HG02973 (cell line): ENCODE measurements at regions not wholly inside any gene's neighbourhood (a gene's known extent, or its start where the extent isn't known, plus 50 kb on each side); places are given as distances from the start of the nearest gene placed in this dataset.
"Not testable (repeated sequence)": the region's sequence is repeated elsewhere in the genome, so short reads cannot be mapped to it uniquely, and the experiment has no call there.

Experiments
- ATAC-seq: cut with Tn5 transposase; IDR thresholded peaks from one replicate; pipeline ENCODE4 v1.9.1; 2021; ENCODE audit warnings: moderate library complexity; ENCODE audit not compliant: unreplicated experiment

- ATAC-seq = no peak
Observed at GRCh38 chr2:53497020-53497419, 270.6 kb upstream of the CHAC2 start.

DNA sequence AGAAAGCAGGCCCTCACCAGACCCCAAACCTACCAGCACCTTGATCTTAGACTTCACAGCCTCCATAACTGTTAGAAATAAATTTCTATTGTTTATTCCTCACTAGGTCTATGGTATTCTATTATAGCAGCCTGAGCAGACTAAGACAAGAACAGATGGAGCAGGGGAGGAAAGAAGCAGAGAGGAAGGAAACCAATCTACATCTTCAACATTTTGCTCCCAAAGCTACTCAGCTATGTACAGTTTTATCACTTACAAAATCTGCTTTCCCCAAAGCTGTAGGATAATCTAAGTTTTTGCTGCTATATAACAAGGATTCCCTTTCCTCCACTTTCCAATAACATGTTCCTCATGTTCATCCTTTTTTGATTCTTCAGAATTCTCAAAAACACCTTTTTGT lies 274.4 kb upstream of the CHAC2 start:
- no peak for ATAC-seq

DNA sequence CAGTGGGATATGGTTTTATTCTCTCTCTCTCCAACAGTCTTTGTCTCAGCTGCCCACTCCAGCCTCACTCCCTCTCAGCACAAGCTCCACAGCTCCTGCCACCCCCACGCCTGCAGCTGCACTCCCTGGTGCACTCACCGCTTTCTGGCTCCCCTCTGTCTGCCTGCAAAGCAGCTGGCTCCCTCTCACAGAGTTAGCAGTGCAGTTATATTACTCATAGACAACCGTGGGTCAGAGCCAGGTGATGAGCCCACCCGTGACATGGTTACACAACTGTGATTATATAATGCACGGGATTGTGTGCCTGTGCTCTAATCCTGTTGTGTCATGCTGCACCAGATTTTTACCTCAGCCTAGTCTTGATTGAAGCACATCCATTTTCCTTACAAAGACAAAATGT lies 276.9 kb upstream of the CHAC2 start:
- ATAC-seq = no peak

DNA sequence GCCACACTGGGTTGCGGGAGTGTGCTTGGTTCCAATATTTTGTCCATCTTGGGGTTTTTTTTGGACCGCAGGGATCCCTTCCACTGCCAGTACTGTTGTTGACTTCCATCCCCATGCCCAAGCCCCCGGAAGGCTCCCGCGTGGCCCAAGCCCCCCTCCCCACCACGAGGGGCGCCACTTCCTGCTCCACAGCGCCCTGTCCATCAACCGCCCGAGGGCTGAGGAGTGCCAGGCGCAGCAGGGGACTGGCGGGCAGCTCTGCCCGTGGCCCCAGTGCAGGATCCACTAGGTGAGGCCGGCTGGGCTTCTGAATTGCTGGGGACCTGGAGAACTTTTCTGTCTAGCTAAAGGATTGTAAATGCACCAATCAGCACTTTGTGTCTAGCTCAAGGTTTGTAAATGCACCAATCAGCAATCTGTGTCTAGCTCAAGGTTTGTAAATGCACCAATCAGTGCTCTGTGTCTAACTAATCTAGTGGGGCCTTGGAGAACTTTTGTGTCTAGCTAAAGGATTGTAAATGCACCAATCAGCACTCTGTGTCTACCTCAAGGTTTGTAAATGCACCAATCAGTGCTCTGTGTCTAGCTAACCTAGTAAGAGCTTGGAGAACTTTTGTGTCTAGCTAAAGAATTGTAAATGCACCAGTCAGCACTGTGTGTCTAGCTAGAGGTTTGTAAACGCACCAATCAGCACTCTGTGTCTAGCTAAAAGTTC lies 281.3 kb upstream of the CHAC2 start:
- not testable (repeated sequence) for ATAC-seq

GRCh38 chr2:53485021-53485728 lies 282.4 kb upstream of the CHAC2 start:
- no peak for ATAC-seq

- no peak for ATAC-seq
Observed at GRCh38 chr2:53484531-53484930, 283.1 kb upstream of the CHAC2 start.

- ATAC-seq = no peak
Observed at GRCh38 chr2:53477517-53477916, 290.1 kb upstream of the CHAC2 start.

DNA sequence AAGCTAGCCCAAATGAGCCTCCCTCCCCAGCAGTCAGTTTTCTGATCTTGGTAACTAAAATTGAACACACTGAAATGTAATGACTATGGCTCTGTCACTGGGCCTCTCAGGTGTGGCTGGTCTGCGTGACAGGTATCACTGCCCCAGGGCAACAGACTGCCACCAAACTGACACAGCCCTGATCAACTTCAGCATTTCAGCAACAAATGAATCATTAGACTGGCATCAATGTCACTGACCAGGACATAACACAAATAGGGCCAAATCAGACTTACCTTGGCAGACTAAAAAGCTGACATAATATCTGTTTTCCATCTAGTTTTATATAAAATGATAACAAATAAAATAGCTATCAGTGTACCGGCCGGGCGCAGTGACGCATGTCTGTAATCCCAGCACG lies 290.8 kb upstream of the CHAC2 start:
- ATAC-seq = no peak

- ATAC-seq = no peak
Observed at GRCh38 chr2:53475766-53476165, 291.8 kb upstream of the CHAC2 start.

DNA sequence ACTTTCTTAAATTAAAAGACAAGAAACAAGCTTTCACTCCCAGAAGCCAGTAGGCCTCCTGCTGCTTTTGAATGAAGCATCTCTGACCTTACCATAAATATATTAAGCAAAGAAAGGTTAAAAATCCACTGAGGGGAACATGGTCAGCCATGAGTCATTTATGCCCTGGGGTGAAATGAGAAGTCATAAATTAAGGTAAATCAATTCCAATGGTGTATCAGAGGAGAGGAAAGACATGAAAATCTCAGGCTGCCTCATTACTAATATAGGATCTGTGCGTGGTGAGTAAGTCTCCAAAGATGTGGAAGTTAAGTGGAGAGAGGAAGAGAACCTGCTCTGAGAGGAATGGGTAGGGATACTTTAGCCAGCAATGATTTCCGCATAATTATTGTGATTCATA lies 292.3 kb upstream of the CHAC2 start:
- ATAC-seq = no peak

DNA sequence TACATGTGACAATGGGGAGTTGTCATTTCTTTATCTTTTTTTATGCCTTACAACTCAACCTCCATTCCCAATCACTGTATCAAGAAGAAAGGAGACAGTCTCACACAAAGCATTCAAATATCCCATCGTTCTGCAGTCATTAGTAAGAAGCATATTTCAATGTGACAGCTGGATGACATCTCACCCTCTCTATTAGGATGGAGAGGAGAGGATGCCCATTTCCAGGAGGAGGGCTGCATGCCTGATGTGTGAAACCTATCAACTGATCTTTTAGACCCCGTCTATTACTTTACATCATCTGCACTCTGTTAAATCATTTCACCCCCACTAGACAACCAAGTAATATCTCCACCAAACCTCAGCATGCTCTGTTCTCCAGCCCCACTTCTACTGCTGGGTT lies 292.7 kb upstream of the CHAC2 start:
- ATAC-seq = no peak

- no peak for ATAC-seq
Observed at GRCh38 chr2:53473775-53474311, 293.8 kb upstream of the CHAC2 start.

- ATAC-seq = no peak
Observed at GRCh38 chr2:53473236-53473635, 294.4 kb upstream of the CHAC2 start.

GRCh38 chr2:53467467-53468180 lies 300.0 kb upstream of the CHAC2 start:
- ATAC-seq = no peak

DNA sequence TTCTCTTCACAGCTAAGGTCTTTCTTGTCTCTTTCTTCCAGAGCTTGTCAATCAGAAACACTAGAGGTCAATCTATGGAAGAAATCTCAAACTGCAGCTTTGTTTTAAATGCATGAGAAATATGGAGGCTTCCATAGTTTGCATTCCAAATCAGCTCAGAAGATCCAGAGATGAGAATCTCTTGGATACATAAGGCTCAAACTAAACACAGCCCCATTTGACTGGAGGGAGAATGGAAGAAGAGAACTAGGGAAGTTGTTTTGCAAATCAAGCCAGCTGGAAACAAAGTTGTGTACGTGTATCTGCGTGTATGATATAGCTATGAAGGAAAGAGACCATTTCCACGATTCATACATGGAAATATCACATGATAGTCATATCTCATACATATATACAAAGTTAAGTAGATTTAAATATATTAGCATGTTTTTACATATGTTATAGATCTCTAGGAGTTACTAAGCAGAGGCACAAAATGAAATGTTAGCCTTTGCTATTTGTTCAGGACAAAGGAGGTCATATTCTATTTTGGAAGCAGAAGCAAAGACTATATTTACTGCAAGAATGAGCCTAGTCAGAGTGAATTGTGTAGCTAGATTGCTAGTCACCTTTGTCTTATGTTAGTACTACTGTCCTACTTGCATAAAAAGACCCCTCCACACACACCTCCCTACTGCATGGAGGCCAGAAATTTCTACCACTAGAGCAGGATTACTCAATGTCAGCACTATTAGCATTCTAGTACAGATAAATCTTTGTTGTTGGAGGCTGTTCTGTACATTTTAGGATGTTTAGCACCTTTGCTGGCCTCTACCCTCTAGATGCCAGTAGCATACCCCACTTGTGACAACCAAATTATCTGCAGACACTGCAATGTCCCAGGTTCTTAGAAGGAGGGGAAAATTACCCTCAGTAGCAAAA lies 303.5 kb upstream of the CHAC2 start:
- ATAC-seq = no peak

GRCh38 chr2:53460937-53461336 lies 306.7 kb upstream of the CHAC2 start:
- no peak for ATAC-seq

DNA sequence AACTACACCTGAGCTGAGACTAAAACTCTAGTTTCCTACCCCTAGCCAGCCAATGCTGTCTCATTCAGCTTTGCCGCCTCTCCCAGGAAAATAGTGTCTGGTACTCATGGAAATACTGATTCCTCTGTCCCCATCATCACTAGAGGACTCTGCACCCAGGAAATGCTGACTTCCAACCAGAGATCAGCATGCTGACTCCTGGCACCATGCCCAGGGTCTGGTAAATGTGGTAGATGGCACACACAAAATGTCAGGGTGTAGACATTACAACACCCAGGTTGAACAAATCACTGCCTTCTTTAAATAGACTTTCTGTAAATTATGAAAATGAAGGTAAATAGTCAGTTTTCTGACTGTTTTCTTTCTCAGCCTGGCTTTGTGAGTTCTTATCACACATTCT lies 307.3 kb upstream of the CHAC2 start:
- ATAC-seq = no peak

DNA sequence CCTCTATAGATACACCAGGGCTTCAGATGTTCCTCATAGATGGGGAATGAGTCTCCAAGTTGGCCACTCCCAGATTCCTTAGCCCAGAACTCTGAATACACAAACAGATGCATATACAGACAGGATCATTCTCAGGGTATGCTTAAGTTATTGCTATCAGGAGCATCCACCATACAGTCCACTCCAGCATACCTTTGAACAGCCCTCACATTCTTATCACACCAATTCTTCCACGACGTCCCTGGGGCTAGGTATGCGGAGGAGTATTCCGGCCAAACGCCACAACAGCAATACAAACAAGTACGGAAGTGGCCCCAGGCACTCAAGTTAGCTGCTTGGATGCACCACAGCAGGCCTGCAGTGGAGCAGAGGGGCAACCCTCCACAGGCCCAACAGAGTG lies 312.5 kb upstream of the CHAC2 start:
- no peak for ATAC-seq

- ATAC-seq = no peak
Observed at GRCh38 chr2:53452957-53453748, 314.5 kb upstream of the CHAC2 start.

DNA sequence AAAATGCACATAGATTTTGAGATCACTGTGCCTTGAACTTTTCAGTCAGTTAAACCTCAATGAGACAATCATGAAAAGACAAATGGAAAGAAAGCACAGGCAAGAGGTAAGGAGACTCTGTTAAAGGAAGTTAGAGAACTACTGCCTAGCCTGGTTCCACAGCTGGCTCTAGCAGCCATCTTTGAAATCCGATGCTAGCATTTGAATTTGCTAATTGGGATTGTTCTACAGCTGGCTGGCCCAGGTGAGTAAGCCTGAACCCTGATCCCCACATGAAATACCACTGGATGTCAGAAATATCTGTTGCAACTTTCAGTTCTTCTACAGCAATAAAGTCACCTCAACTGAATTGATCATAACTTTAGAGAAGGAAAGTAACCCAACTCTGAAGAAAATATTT lies 315.2 kb upstream of the CHAC2 start:
- ATAC-seq = no peak
